ENCODE measurements at regions not wholly inside any gene's neighbourhood (a gene's known extent, or its start where the extent isn't known, plus 50 kb on each side); places are given as distances from the start of the nearest gene placed in this dataset.

DNA sequence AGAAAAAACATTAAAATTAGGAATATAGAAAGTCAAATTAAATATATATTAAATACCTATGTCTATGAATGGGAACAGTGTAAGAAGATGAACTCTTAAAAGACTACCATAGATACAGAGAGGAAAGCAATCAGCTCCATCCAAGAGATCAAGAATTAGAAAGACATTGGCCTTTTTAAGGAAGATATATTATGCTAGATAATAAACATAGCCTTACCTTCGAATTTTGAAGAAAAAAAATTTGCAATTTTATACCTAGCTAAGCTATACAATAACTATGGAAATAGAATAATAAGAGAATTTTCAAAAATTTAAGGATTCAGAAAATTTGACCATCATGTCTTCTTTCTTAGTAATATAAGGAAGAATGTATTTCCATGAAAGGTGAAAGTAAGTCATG lies 74.7 kb upstream of the MYT1L start:
- no peak for DNase-seq (ENCODE audit: low spot score)

DNA sequence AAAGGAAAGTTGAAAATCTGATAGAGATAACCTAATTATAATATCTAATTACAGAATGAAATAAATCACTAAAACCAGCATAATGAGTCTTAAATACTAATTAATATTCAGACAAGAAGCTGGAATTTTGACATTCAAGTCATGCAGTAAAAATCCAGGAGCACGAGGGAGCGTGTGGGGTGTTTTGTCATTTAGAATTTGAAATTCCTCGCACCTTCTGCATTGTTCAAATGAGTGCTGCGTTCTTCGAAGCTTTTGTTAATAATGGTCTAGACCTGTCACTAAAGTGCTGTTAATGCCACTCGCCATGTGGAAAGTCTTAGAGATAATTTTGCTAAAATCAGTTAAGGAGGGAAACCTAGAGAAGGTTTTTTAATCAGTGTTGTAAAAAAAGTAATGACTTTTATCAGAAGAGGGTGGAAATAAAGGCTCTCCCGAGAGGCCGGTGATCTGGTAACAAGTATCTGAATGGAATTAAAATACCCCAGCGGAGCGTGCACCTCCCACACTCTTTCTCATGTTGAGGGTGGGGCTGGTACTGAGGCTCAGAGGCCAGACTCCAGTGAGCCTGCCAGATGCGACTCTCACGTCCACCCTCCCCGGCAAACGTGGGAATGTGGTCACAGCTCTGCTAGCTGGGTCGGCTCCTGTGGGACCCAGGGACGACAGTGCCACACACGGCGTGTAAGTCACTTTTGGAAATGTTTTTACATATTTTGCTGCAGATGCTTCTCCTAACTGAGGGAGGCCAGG lies 69.4 kb upstream of the MYT1L start:
- DNase-seq (ENCODE audit: low spot score): no peak

DNA sequence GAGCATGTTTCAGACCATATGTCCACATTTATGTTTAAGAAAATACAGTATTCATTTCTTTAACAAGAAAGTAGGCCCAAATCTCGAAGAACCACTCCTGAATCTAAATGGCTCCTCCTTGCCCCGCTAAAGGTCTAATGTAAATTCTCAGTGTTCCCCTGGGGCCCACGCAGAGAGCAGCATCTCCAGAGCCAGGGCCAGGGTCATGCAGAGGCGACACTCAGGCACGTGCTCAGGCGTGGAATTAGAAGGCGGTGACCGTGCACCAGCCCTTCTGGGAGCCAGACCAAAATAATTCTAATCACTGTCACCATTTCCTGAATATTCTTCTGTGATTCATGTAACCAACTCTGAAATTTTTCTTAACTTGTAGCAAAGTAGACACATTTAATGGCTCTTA lies 68.3 kb upstream of the MYT1L start:
- no peak for DNase-seq (ENCODE audit: low spot score)

DNA sequence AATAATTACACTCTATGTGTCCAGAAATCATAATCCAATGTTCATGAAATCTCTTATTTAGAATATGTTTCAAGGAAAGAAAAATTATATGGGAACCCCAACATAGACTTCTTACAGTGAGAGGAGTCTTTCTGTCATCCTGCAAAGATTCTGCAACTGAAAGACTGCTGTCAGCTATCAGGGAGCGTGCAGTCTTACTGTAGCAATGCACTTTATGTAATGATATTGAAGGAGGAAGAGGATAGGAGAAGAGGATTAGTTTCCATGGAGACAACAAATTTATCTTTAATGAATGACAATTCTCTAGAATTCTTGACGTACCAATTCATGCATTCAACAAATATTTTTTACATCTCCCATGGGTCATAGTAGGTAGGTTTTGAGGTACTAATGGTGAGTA lies 61.3 kb upstream of the MYT1L start:
- no peak for DNase-seq (ENCODE audit: low spot score)

DNA sequence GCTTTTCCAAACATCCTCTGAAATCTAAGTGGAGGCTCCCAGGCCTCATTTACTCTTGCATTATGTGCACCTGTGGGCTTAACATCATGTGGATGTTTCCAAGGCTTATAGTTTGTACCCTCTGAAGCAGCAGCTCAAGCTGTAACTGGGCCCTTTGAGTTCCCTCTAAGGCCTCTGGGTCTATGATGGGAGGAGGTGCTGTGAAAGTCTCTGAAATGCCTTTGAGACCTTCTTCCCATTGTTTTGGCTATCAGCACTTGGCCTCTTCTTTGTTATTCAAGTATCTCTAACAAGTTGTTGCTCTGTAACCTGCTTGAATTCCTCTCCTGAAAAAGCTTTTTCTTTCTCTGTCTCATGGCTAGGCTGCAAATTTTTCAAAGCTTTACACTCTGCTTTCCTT lies 58.1 kb upstream of the MYT1L start:
- no peak for DNase-seq (ENCODE audit: low spot score)
